ENCODE measurements at regions not wholly inside any gene's neighbourhood (a gene's known extent, or its start where the extent isn't known, plus 50 kb on each side); places are given as distances from the start of the nearest gene placed in this dataset.

DNA sequence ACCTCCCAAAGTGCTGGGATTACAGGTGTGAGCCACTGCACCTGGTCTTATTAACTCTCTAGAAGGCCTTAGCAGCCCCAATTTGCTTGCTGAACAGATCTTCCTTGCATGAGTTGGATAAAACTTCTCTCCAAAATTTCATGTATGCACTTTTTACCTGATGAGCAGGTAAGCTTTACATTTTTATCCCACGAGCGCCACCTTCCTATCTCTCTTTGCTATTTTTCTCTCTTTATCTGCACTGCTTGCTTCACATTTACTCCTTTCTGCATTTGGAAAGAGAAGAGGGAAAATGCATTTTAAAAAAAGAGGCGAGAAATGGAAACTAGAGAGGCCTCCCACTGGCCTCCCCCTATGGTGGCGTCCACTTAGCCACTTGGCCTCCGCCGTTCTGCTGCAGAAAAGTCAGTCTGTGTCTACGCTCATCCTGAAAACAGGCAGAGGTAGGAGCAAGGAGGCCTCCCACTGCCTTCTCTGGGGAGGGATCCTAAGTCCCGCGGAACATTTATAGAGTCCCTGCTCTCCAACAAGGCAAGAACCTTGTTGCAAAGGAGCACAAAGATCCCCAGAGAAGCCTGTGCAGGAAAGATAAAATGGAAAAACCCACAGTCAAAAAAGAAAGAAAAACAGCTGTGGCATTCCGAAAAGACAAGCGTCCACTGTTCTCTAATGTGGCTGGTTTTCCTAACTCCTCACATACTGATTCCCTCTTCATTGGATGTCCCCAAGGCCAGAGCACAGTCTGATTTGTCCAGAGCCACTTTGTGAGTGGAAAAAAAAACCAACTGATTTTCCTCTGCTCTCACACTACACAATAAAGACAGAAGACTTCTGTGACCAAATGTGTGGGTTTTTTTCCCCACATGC lies 62.2 kb upstream of the INCENP start:
- TF ChIP-seq POLR2A (IDR thresholded peaks at IDR 0.05), result no peak
- TF ChIP-seq, protein P1, sequence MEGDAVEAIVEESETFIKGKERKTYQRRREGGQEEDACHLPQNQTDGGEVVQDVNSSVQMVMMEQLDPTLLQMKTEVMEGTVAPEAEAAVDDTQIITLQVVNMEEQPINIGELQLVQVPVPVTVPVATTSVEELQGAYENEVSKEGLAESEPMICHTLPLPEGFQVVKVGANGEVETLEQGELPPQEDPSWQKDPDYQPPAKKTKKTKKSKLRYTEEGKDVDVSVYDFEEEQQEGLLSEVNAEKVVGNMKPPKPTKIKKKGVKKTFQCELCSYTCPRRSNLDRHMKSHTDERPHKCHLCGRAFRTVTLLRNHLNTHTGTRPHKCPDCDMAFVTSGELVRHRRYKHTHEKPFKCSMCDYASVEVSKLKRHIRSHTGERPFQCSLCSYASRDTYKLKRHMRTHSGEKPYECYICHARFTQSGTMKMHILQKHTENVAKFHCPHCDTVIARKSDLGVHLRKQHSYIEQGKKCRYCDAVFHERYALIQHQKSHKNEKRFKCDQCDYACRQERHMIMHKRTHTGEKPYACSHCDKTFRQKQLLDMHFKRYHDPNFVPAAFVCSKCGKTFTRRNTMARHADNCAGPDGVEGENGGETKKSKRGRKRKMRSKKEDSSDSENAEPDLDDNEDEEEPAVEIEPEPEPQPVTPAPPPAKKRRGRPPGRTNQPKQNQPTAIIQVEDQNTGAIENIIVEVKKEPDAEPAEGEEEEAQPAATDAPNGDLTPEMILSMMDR (IDR thresholded peaks at IDR 0.05), result no peak

Data from gastroesophageal sphincter (tissue), 3 donors.